HepG2 (cell line): ENCODE measurements at regions not wholly inside any gene's neighbourhood (a gene's known extent, or its start where the extent isn't known, plus 50 kb on each side); places are given as distances from the start of the nearest gene placed in this dataset.

ENCODE experiments used
- ATAC-seq: fragments of 200-7000 bp; cut with Tn5 transposase; 3 replicates; pipeline ENCODE4 v1.9.1; 2020; ENCODE audit warnings: mild to moderate bottlenecking, moderate library complexity
- BruUV-seq: library from RNA; stranded (reverse); fragments of 400-500 nt; replicated peaks from 2 replicates; lab custom pipeline; 2021; lab: Mats Ljungman, UMichigan
- CTCF ChIA-PET: fragments of 300-600 bp; formaldehyde crosslinking; extraction: SDS; loops from one replicate; lab custom pipeline; 2021; ENCODE audit warnings: low total read pairs, inconsistent platforms, low intra/inter-chr PET ratio; lab: Yijun Ruan, JAX
- POLR2A ChIA-PET: fragments of 350-600 bp; sonication (Branson Sonifier 250); formaldehyde crosslinking; loops from one replicate; lab custom pipeline; 2020; ENCODE audit warnings: antibody characterized with exemption, inconsistent platforms; lab: Yijun Ruan, JAX
- DNase-seq: peaks from one replicate; pipeline ENCODE4 v3.0.0-alpha.2; 2015; ENCODE audit warnings: low spot score
- FAIRE-seq: peaks from 3 replicates; lab custom pipeline; 2011; peaks lifted over from hg19 to GRCh38; lab: Jason Lieb, UNC
- H2AFZ ChIP-seq: one replicate; pipeline ENCODE4 v1.6.1; 2011; ENCODE audit warnings: low read length, inconsistent platforms
- H3K27ac ChIP-seq: fragments of 300-600 bp; 3 replicates; pipeline ENCODE4 v1.8.0; 2011; ENCODE audit warnings: mixed run types, mild to moderate bottlenecking, mixed read lengths, low read length, inconsistent platforms; ENCODE audit not compliant: insufficient read depth; ENCODE audit errors: extremely low read length
- H3K27me3 ChIP-seq, 2 experiments: fragments of 200-600 bp in 1 of 2; 2 replicates in 1 of 2; 3 replicates in 1 of 2; pipeline versions ENCODE4 v1.6.0 to v1.8.0; 2011; ENCODE audit warnings: low read length in 2 of 2, mild to moderate bottlenecking in 2 of 2, moderate library complexity in 2 of 2, inconsistent platforms in 1 of 2; ENCODE audit not compliant: insufficient read depth in 2 of 2, control insufficient read depth in 1 of 2
- H3K36me3 ChIP-seq, 2 experiments: fragments of 200-600 bp in 1 of 2; replicated peaks in 1 of 2; 2 replicates in 1 of 2; 3 replicates in 1 of 2; pipeline versions ENCODE4 v1.5.1 to v1.8.0; 2011; ENCODE audit warnings: low read length in 2 of 2, inconsistent platforms in 1 of 2; ENCODE audit not compliant: insufficient read depth in 2 of 2, control insufficient read depth in 1 of 2
- H3K4me1 ChIP-seq: 2 replicates; pipeline ENCODE4 v1.5.1; 2012; ENCODE audit warnings: low read length, inconsistent platforms; ENCODE audit not compliant: insufficient read depth
- H3K4me2 ChIP-seq: 2 replicates; pipeline ENCODE4 v1.6.0; 2011; ENCODE audit warnings: low read depth, low read length, inconsistent platforms
- H3K4me3 ChIP-seq, 3 experiments: fragments of 200-600 bp in 1 of 3; sonication (generic), shearing (Covaris generic) in 1 of 3; replicated peaks in 1 of 3; 2 replicates each; pipeline ENCODE4 v1.5.1; 2011 to 2016; ENCODE audit warnings: low read length in 3 of 3, inconsistent platforms in 2 of 3, low read depth in 2 of 3, mild to moderate bottlenecking in 2 of 3, control low read depth in 1 of 3, mixed read lengths in 1 of 3; ENCODE audit not compliant: insufficient read depth in 1 of 3
- H3K79me2 ChIP-seq: one replicate; pipeline ENCODE4 v1.6.1; 2011; ENCODE audit warnings: low read length, inconsistent platforms; ENCODE audit not compliant: insufficient read depth
- H3K9ac ChIP-seq: 2 replicates; pipeline ENCODE4 v1.6.0; 2011; ENCODE audit warnings: mild to moderate bottlenecking, low read depth, low read length, inconsistent platforms; ENCODE audit not compliant: insufficient read depth
- H3K9me3 ChIP-seq: 2 replicates; pipeline ENCODE4 v1.5.1; 2012; ENCODE audit warnings: mild to moderate bottlenecking, low read length
- H4K20me1 ChIP-seq: 2 replicates; pipeline ENCODE4 v1.6.0; 2011; ENCODE audit warnings: inconsistent platforms, mild to moderate bottlenecking, low read length, moderate library complexity; ENCODE audit not compliant: insufficient read depth
- CC2D1A ChIP-seq: sonication (generic); formaldehyde crosslinking; IDR thresholded peaks from 2 replicates; pipeline ENCODE4 v1.8.1; 2023; ENCODE audit warnings: mild to moderate bottlenecking, missing genetic modification reagents
- GPN1 ChIP-seq: sonication (generic); formaldehyde crosslinking; IDR thresholded peaks from 2 replicates; pipeline ENCODE4 v1.5.1; 2020; ENCODE audit warnings: missing genetic modification reagents, borderline replicate concordance
- KDM3A ChIP-seq: IDR thresholded peaks from 2 replicates; pipeline ENCODE4 v1.6.1; 2018; ENCODE audit warnings: low read depth, missing compliant biosample characterization
- MED13 ChIP-seq: sonication (generic); formaldehyde crosslinking; IDR thresholded peaks from 2 replicates; pipeline ENCODE4 v1.5.0; 2020; ENCODE audit warnings: missing genetic modification reagents
- MIER3 ChIP-seq: IDR thresholded peaks from 2 replicates; pipeline ENCODE4 v1.6.1; 2016; ENCODE audit warnings: missing compliant biosample characterization, borderline replicate concordance
- ZNF143 ChIP-seq: sonication (generic); formaldehyde crosslinking; IDR thresholded peaks from 2 replicates; pipeline ENCODE4 v1.4.0; 2020; ENCODE audit warnings: missing genetic modification reagents
- ZNF451 ChIP-seq: sonication (generic); formaldehyde crosslinking; IDR thresholded peaks from 2 replicates; pipeline ENCODE4 v1.5.0; 2020; ENCODE audit warnings: mild to moderate bottlenecking, missing genetic modification reagents
- ZNF460 ChIP-seq: sonication (generic); formaldehyde crosslinking; IDR thresholded peaks from 2 replicates; pipeline ENCODE4 v1.5.1; 2020; ENCODE audit warnings: missing genetic modification reagents, mild to moderate bottlenecking, borderline replicate concordance
- ZNF552 ChIP-seq: sonication (generic); formaldehyde crosslinking; IDR thresholded peaks from 2 replicates; pipeline ENCODE4 v1.9.0; 2022; ENCODE audit warnings: missing genetic modification reagents, mild to moderate bottlenecking, borderline replicate concordance
- ZNF7 ChIP-seq: IDR thresholded peaks from 2 replicates; pipeline ENCODE4 v1.6.1; 2016; ENCODE audit warnings: missing biosample characterization, missing genetic modification reagents
- ZNF746 ChIP-seq: sonication (generic); formaldehyde crosslinking; IDR thresholded peaks from 2 replicates; pipeline ENCODE4 v1.8.0; 2022; ENCODE audit warnings: mild to moderate bottlenecking, missing genetic modification reagents
- WGBS: methylation state at CpG from one replicate; pipeline ENCODE4 v1.1.6; 2017; ENCODE audit warnings: low lambda C conversion rate; 5-methylcytosine and 5-hydroxymethylcytosine counted together
- in situ Hi-C: cut with HindIII; loops from 2 replicates; pipeline ENCODE4 v1.10.0; 2017; ENCODE audit warnings: low pct_unique_long_range_greater_than_20kb; ENCODE audit not compliant: extremely low pct_ligation_motif_present
- intact Hi-C: fragments of 100-400 bp; cut with micrococcal nuclease; formaldehyde crosslinking; loops from one replicate; pipeline ENCODE4 v1.10.0; 2022; ENCODE audit not compliant: unreplicated experiment
- TF ChIP-seq, protein P1 (sequence below): sonication (generic); formaldehyde crosslinking; IDR thresholded peaks from 2 replicates; pipeline ENCODE4 v1.5.0; 2020; ENCODE audit warnings: missing genetic modification reagents
- TF ChIP-seq, protein P2 (sequence below): sonication (generic); formaldehyde crosslinking; conservative IDR thresholded peaks from 2 replicates; pipeline ENCODE4 v1.4.0; 2020; ENCODE audit warnings: missing genetic modification reagents
- TF ChIP-seq, protein P3 (sequence below): sonication (generic); formaldehyde crosslinking; conservative IDR thresholded peaks from 2 replicates; pipeline ENCODE4 v1.5.0; 2020; ENCODE audit warnings: missing genetic modification reagents
- TF ChIP-seq, protein P4 (sequence below): sonication (generic); formaldehyde crosslinking; IDR thresholded peaks from 2 replicates; pipeline ENCODE4 v1.5.0; 2020; ENCODE audit warnings: mild to moderate bottlenecking, missing genetic modification reagents
- TF ChIP-seq, protein P5 (sequence below), 2 experiments: sonication (generic) in 1 of 2; formaldehyde crosslinking in 1 of 2; IDR thresholded peaks; 2 replicates each; pipeline versions ENCODE4 v1.6.1 to v1.9.0; 2014 to 2022; ENCODE audit warnings: antibody characterized with exemption in 1 of 2, borderline replicate concordance in 1 of 2, inconsistent platforms in 1 of 2, low read depth in 1 of 2, missing genetic modification reagents in 1 of 2

DNA sequence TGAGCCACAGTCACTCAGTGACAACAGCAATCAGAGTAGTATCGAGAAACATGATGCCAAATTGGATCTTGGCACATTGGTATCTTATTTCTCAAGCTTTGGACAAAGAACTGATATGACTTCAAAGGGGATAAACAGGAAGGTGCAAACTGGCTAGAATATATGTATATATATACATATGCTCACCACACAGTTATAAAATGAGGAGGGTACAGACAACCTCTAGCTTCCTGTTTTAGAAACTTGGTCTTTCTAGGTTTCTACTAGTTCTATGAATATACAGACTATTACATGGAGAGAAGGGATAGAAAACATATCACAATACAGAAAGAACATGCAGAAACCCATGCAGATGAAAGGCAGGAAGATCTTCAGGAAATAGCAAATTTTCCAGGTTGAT lies 292.1 kb upstream of the SNX7 start:
- H3K9me3 ChIP-seq = no peaks in the 10 kb centered on the region
- no peak overlapping the region for H2AFZ ChIP-seq
- H3K36me3 ChIP-seq = no peaks in the 10 kb centered on the region
- BruUV-seq = no TSS peak
- no peaks in the 10 kb centered on the region for H3K4me1 ChIP-seq
- no peaks in the 10 kb centered on the region for H3K79me2 ChIP-seq
- in situ Hi-C loops (no loop called here), intact Hi-C loops (no loop called here)
- no peak overlapping the region for H3K4me2 ChIP-seq
- ATAC-seq = no peak
- DNase-seq = no peak
- ChIA-PET CTCF (no interaction called here), POLR2A (no interaction called here)
- H3K4me3 ChIP-seq = no peak overlapping the region
- H3K27me3 ChIP-seq = no peaks in the 10 kb centered on the region
- H3K9ac ChIP-seq = no peak overlapping the region
- H3K27ac ChIP-seq = no peak overlapping the region
- H4K20me1 ChIP-seq = no peaks in the 10 kb centered on the region
- WGBS = 0% methylated on average over 1 of the region's 1 CpG
- FAIRE-seq = no peak
- TF ChIP-seq, protein P1, sequence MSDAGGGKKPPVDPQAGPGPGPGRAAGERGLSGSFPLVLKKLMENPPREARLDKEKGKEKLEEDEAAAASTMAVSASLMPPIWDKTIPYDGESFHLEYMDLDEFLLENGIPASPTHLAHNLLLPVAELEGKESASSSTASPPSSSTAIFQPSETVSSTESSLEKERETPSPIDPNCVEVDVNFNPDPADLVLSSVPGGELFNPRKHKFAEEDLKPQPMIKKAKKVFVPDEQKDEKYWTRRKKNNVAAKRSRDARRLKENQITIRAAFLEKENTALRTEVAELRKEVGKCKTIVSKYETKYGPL (CRISPR knock-in tag) = no peak
- no peak for TF ChIP-seq MED13 (CRISPR knock-in tag)
- no peak for TF ChIP-seq MIER3 (CRISPR knock-in tag)
- TF ChIP-seq, protein P2, sequence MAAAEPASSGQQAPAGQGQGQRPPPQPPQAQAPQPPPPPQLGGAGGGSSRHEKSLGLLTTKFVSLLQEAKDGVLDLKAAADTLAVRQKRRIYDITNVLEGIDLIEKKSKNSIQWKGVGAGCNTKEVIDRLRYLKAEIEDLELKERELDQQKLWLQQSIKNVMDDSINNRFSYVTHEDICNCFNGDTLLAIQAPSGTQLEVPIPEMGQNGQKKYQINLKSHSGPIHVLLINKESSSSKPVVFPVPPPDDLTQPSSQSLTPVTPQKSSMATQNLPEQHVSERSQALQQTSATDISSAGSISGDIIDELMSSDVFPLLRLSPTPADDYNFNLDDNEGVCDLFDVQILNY = no peak
- TF ChIP-seq KDM3A = no peak
- no peak for TF ChIP-seq GPN1 (CRISPR knock-in tag)
- TF ChIP-seq ZNF552 (CRISPR knock-in tag) = no peak
- TF ChIP-seq ZNF746 (CRISPR knock-in tag) = no peak
- no peak for TF ChIP-seq ZNF451 (CRISPR knock-in tag)
- no peak for TF ChIP-seq ZNF460 (CRISPR knock-in tag)
- TF ChIP-seq CC2D1A (CRISPR knock-in tag) = no peak
- no peak for TF ChIP-seq ZNF7 (CRISPR knock-in tag)
- TF ChIP-seq, protein P3, sequence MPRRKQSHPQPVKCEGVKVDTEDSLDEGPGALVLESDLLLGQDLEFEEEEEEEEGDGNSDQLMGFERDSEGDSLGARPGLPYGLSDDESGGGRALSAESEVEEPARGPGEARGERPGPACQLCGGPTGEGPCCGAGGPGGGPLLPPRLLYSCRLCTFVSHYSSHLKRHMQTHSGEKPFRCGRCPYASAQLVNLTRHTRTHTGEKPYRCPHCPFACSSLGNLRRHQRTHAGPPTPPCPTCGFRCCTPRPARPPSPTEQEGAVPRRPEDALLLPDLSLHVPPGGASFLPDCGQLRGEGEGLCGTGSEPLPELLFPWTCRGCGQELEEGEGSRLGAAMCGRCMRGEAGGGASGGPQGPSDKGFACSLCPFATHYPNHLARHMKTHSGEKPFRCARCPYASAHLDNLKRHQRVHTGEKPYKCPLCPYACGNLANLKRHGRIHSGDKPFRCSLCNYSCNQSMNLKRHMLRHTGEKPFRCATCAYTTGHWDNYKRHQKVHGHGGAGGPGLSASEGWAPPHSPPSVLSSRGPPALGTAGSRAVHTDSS = no peak
- TF ChIP-seq, protein P4, sequence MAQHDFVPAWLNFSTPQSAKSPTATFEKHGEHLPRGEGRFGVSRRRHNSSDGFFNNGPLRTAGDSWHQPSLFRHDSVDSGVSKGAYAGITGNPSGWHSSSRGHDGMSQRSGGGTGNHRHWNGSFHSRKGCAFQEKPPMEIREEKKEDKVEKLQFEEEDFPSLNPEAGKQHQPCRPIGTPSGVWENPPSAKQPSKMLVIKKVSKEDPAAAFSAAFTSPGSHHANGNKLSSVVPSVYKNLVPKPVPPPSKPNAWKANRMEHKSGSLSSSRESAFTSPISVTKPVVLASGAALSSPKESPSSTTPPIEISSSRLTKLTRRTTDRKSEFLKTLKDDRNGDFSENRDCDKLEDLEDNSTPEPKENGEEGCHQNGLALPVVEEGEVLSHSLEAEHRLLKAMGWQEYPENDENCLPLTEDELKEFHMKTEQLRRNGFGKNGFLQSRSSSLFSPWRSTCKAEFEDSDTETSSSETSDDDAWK (CRISPR knock-in tag) = no peak
- TF ChIP-seq, protein P5, sequence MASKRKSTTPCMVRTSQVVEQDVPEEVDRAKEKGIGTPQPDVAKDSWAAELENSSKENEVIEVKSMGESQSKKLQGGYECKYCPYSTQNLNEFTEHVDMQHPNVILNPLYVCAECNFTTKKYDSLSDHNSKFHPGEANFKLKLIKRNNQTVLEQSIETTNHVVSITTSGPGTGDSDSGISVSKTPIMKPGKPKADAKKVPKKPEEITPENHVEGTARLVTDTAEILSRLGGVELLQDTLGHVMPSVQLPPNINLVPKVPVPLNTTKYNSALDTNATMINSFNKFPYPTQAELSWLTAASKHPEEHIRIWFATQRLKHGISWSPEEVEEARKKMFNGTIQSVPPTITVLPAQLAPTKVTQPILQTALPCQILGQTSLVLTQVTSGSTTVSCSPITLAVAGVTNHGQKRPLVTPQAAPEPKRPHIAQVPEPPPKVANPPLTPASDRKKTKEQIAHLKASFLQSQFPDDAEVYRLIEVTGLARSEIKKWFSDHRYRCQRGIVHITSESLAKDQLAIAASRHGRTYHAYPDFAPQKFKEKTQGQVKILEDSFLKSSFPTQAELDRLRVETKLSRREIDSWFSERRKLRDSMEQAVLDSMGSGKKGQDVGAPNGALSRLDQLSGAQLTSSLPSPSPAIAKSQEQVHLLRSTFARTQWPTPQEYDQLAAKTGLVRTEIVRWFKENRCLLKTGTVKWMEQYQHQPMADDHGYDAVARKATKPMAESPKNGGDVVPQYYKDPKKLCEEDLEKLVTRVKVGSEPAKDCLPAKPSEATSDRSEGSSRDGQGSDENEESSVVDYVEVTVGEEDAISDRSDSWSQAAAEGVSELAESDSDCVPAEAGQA (IDR thresholded peaks at IDR 0.05; ENCODE audit: low read depth) = no peak
- TF ChIP-seq, protein P5 (CRISPR knock-in tag; IDR thresholded peaks at IDR 0.05; ENCODE audit: borderline replicate concordance) = no peak
- TF ChIP-seq ZNF143 (CRISPR knock-in tag) = no peak
